SK-N-SH (cell line): ENCODE measurements at regions not wholly inside any gene's neighbourhood (a gene's known extent, or its start where the extent isn't known, plus 50 kb on each side); places are given as distances from the start of the nearest gene placed in this dataset.
A peak's percentile ranks its signal among the peaks of the same experiment; 100 is the strongest.

Experiments
- CTCF ChIA-PET: fragments of 300-600, 350-600 bp; formaldehyde crosslinking; extraction: SDS; loops from one replicate; lab custom pipeline; 2021; lab: Yijun Ruan, JAX
- POLR2A ChIA-PET: fragments of 350-600 bp; sonication (Branson Sonifier 250); formaldehyde crosslinking; extraction: SDS; loops from one replicate; lab custom pipeline; 2020; ENCODE audit warnings: antibody characterized with exemption, inconsistent platforms; lab: Yijun Ruan, JAX
- DNase-seq: peaks from one replicate; pipeline ENCODE4 v3.0.0; 2012
- H2AFZ ChIP-seq: fragments of 200-600 bp; sonication (generic); 2 replicates; pipeline ENCODE4 v1.8.1; 2016; ENCODE audit warnings: antibody characterized with exemption, mild to moderate bottlenecking, low read depth
- H3F3A ChIP-seq: fragments of 200-600 bp; sonication (generic); replicated peaks from 2 replicates; pipeline ENCODE3; 2016; ENCODE audit warnings: antibody characterized with exemption, mild to moderate bottlenecking; ENCODE audit not compliant: insufficient read depth
- H3K27ac ChIP-seq, 2 experiments: fragments of 200-500 bp in 1 of 2; fragments of 200-600 bp in 1 of 2; sonication (Bioruptor generic) in 1 of 2; sonication (generic), shearing (Covaris generic) in 1 of 2; 2 replicates each; pipeline versions ENCODE4 v1.5.1 to v1.6.1; 2014 to 2016; ENCODE audit warnings: low read depth in 2 of 2, inconsistent platforms in 1 of 2, low read length in 1 of 2, mild to moderate bottlenecking in 1 of 2, mixed read lengths in 1 of 2
- H3K27me3 ChIP-seq: fragments of 200-600 bp; sonication (generic), shearing (Covaris generic); 2 replicates; pipeline ENCODE4 v1.6.1; 2016; ENCODE audit warnings: mixed run types; ENCODE audit not compliant: insufficient read depth
- H3K36me3 ChIP-seq, 2 experiments: fragments of 200-500 bp in 1 of 2; fragments of 200-600 bp in 1 of 2; sonication (Bioruptor generic) in 1 of 2; sonication (generic) in 1 of 2; replicated peaks in 1 of 2; 2 replicates each; pipeline versions ENCODE3 to v1.5.1; 2014 to 2016; ENCODE audit warnings: low read length in 1 of 2, mild to moderate bottlenecking in 1 of 2; ENCODE audit not compliant: insufficient read depth in 2 of 2, control insufficient read depth in 1 of 2
- H3K4me1 ChIP-seq, 2 experiments: fragments of 200-500 bp in 1 of 2; fragments of 200-600 bp in 1 of 2; sonication (Bioruptor generic) in 1 of 2; sonication (generic), shearing (Covaris generic) in 1 of 2; 2 replicates each; pipeline versions ENCODE4 v1.5.1 to v1.6.1; 2014 to 2016; ENCODE audit warnings: low read depth in 1 of 2, low read length in 1 of 2, mixed run types in 1 of 2; ENCODE audit not compliant: insufficient read depth in 2 of 2, control insufficient read depth in 1 of 2
- H3K4me2 ChIP-seq: fragments of 200-600 bp; sonication (generic), shearing (Covaris generic); 2 replicates; pipeline ENCODE4 v1.6.1; 2017; ENCODE audit warnings: mixed run types
- H3K4me3 ChIP-seq, 2 experiments: fragments of 200-500 bp in 1 of 2; fragments of 200-600 bp in 1 of 2; sonication (Bioruptor generic) in 1 of 2; sonication (generic), shearing (Covaris generic) in 1 of 2; 2 replicates each; pipeline versions ENCODE4 v1.5.1 to v1.8.1; 2014 to 2016; ENCODE audit warnings: low read depth in 2 of 2, inconsistent platforms in 1 of 2, low read length in 1 of 2, mild to moderate bottlenecking in 1 of 2, mixed read lengths in 1 of 2, moderate library complexity in 1 of 2
- H3K79me2 ChIP-seq: fragments of 200-600 bp; sonication (generic); 2 replicates; pipeline ENCODE4 v1.8.1; 2017; ENCODE audit warnings: mild to moderate bottlenecking; ENCODE audit not compliant: insufficient read depth
- H3K9ac ChIP-seq: fragments of 200-600 bp; sonication (generic); 2 replicates; pipeline ENCODE4 v1.6.1; 2017; ENCODE audit warnings: mixed run types
- H3K9me2 ChIP-seq: fragments of 200-600 bp; sonication (generic); 2 replicates; pipeline ENCODE4 v1.6.1; 2017; ENCODE audit warnings: mixed run types
- H3K9me3 ChIP-seq: fragments of 200-600 bp; sonication (generic); 2 replicates; pipeline ENCODE4 v1.6.1; 2017; ENCODE audit warnings: mixed run types, mild to moderate bottlenecking, moderate library complexity
- H4K20me1 ChIP-seq: fragments of 200-600 bp; sonication (generic); 2 replicates; pipeline ENCODE4 v1.6.1; 2017; ENCODE audit warnings: mild to moderate bottlenecking, mixed run types; ENCODE audit not compliant: insufficient read depth
- CHD2 ChIP-seq: fragments of 150-350 bp; IDR thresholded peaks from 2 replicates; pipeline ENCODE4 v1.6.1; 2018; ENCODE audit warnings: low read length; ENCODE audit not compliant: partially characterized antibody
- ELF1 ChIP-seq: IDR thresholded peaks from 2 replicates; pipeline ENCODE4 v1.4.0; 2012
- EP300 ChIP-seq, 2 experiments: IDR thresholded peaks; 2 replicates each; pipeline versions ENCODE4 v1.4.0 to v1.6.1; 2012; ENCODE audit warnings: borderline replicate concordance in 1 of 2, low read depth in 1 of 2, low read length in 1 of 2
- EZH2phosphoT487 ChIP-seq: fragments of 200-600 bp; sonication (generic); IDR thresholded peaks from 2 replicates; pipeline ENCODE4 v1.6.1; 2017; ENCODE audit warnings: low read depth, mixed run types, mild to moderate bottlenecking, antibody characterized with exemption, moderate library complexity, borderline replicate concordance
- FOSL2 ChIP-seq: IDR thresholded peaks from 2 replicates; pipeline ENCODE4 v1.4.0; 2012; ENCODE audit warnings: low read depth, mild to moderate bottlenecking, moderate library complexity, borderline replicate concordance
- GABPA ChIP-seq: IDR thresholded peaks from 2 replicates; pipeline ENCODE4 v1.4.0; 2012; ENCODE audit warnings: low read depth, mild to moderate bottlenecking
- GATA2 ChIP-seq: sonication (generic); formaldehyde crosslinking; IDR thresholded peaks from 2 replicates; pipeline ENCODE4 v1.5.0; 2020; ENCODE audit warnings: mild to moderate bottlenecking, missing genetic modification reagents
- MEF2A ChIP-seq: IDR thresholded peaks from 2 replicates; pipeline ENCODE4 v1.4.0; 2012; ENCODE audit warnings: low read depth, borderline replicate concordance
- MXI1 ChIP-seq: IDR thresholded peaks from 2 replicates; pipeline ENCODE4 v1.6.1; 2012; ENCODE audit warnings: mild to moderate bottlenecking, low read depth, low read length, improper control_type of control experiment
- NRF1 ChIP-seq: IDR thresholded peaks from 2 replicates; pipeline ENCODE4 v1.6.1; 2012; ENCODE audit warnings: low read depth, mild to moderate bottlenecking, low read length
- RAD21 ChIP-seq: IDR thresholded peaks from 2 replicates; pipeline ENCODE4 v1.6.1; 2012; ENCODE audit warnings: mild to moderate bottlenecking, low read length
- RCOR1 ChIP-seq: fragments of 150-350 bp; IDR thresholded peaks from 2 replicates; pipeline ENCODE4 v1.6.1; 2017; ENCODE audit warnings: antibody characterized with exemption, low read length
- RFX5 ChIP-seq: IDR thresholded peaks from 2 replicates; pipeline ENCODE4 v1.6.1; 2012; ENCODE audit warnings: mild to moderate bottlenecking, improper control_type of control experiment, low read length
- SIN3A ChIP-seq: IDR thresholded peaks from 2 replicates; pipeline ENCODE4 v1.6.1; 2012; ENCODE audit warnings: low read depth, mild to moderate bottlenecking, low read length, moderate library complexity, borderline replicate concordance
- TAF1 ChIP-seq: IDR thresholded peaks from 2 replicates; pipeline ENCODE4 v1.6.1; 2012; ENCODE audit warnings: low read depth, mild to moderate bottlenecking, low read length, moderate library complexity, borderline replicate concordance
- TCF12 ChIP-seq: IDR thresholded peaks from 2 replicates; pipeline ENCODE4 v1.4.0; 2012
- TEAD4 ChIP-seq: IDR thresholded peaks from 2 replicates; pipeline ENCODE4 v1.4.0; 2012; ENCODE audit warnings: mild to moderate bottlenecking, borderline replicate concordance; ENCODE audit not compliant: insufficient read depth
- WGBS: methylation state at CpG from one replicate; pipeline ENCODE4 v1.1.6; 2017; ENCODE audit warnings: low lambda C conversion rate; 5-methylcytosine and 5-hydroxymethylcytosine counted together
- TF ChIP-seq, protein P1 (sequence below): IDR thresholded peaks from 2 replicates; pipeline ENCODE4 v1.4.0; 2012; ENCODE audit warnings: low read depth, borderline replicate concordance
- TF ChIP-seq, protein P2 (sequence below): fragments of 200-600 bp; sonication (generic); IDR thresholded peaks from 2 replicates; pipeline ENCODE4 v1.6.1; 2017; ENCODE audit warnings: antibody characterized with exemption, mild to moderate bottlenecking, moderate library complexity
- TF ChIP-seq, protein P3 (sequence below): fragments of 150-350 bp; IDR thresholded peaks from 2 replicates; pipeline ENCODE4 v1.6.1; 2016; ENCODE audit warnings: mild to moderate bottlenecking, low read depth, low read length
- TF ChIP-seq, protein P4 (sequence below): IDR thresholded peaks from 2 replicates; pipeline ENCODE4 v1.4.0; 2012; ENCODE audit warnings: low read depth

DNA sequence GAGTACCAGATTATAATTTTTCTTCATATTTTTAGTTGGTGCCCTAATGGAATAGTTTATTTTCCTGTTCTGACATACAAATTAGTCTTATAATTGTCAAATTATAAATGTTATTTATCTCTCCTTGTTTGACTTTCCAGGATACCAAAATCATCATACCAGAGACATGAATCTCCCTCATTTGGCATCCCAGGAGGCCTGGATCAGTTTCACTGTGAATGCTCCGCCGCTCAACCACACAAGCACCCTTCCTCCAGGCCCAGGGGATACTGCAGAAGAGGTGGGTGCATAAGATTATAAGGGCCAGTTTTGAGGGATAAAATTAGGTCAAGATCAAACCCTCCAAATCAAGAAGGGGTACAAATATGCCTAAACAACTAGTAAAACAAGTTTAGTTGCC is 1229.3 kb downstream of the CDH12 start:
- no peaks in the 10 kb centered on the region for H3K9me3 ChIP-seq
- H3F3A ChIP-seq, result no peaks in the 10 kb centered on the region
- WGBS, result 31% methylated on average over 2 of the region's 2 CpGs
- H3K4me2 ChIP-seq, result no peak overlapping the region
- H3K79me2 ChIP-seq, result no peaks in the 10 kb centered on the region; the same call in 1 of the 2 replicates
- TF ChIP-seq TCF12 (no peak), SIN3A (no peak), RCOR1 (no peak), TAF1 (no peak), GABPA (no peak)
- TF ChIP-seq, protein P1, sequence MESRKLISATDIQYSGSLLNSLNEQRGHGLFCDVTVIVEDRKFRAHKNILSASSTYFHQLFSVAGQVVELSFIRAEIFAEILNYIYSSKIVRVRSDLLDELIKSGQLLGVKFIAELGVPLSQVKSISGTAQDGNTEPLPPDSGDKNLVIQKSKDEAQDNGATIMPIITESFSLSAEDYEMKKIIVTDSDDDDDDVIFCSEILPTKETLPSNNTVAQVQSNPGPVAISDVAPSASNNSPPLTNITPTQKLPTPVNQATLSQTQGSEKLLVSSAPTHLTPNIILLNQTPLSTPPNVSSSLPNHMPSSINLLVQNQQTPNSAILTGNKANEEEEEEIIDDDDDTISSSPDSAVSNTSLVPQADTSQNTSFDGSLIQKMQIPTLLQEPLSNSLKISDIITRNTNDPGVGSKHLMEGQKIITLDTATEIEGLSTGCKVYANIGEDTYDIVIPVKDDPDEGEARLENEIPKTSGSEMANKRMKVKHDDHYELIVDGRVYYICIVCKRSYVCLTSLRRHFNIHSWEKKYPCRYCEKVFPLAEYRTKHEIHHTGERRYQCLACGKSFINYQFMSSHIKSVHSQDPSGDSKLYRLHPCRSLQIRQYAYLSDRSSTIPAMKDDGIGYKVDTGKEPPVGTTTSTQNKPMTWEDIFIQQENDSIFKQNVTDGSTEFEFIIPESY, result no peak
- TF ChIP-seq, protein P2, sequence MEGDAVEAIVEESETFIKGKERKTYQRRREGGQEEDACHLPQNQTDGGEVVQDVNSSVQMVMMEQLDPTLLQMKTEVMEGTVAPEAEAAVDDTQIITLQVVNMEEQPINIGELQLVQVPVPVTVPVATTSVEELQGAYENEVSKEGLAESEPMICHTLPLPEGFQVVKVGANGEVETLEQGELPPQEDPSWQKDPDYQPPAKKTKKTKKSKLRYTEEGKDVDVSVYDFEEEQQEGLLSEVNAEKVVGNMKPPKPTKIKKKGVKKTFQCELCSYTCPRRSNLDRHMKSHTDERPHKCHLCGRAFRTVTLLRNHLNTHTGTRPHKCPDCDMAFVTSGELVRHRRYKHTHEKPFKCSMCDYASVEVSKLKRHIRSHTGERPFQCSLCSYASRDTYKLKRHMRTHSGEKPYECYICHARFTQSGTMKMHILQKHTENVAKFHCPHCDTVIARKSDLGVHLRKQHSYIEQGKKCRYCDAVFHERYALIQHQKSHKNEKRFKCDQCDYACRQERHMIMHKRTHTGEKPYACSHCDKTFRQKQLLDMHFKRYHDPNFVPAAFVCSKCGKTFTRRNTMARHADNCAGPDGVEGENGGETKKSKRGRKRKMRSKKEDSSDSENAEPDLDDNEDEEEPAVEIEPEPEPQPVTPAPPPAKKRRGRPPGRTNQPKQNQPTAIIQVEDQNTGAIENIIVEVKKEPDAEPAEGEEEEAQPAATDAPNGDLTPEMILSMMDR, result no peak
- TF ChIP-seq, protein P3, sequence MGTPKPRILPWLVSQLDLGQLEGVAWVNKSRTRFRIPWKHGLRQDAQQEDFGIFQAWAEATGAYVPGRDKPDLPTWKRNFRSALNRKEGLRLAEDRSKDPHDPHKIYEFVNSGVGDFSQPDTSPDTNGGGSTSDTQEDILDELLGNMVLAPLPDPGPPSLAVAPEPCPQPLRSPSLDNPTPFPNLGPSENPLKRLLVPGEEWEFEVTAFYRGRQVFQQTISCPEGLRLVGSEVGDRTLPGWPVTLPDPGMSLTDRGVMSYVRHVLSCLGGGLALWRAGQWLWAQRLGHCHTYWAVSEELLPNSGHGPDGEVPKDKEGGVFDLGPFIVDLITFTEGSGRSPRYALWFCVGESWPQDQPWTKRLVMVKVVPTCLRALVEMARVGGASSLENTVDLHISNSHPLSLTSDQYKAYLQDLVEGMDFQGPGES, result no peak
- TF ChIP-seq, all 33 proteins: peak for 0
- Histone ChIP-seq H3K27me3 (no peaks in the 10 kb centered on the region), H3K27ac (no peak overlapping the region), H3K36me3 (no peaks in the 10 kb centered on the region), H3K9me2 (no peaks in the 10 kb centered on the region), H2AFZ (no peak overlapping the region), H3K9ac (no peak overlapping the region), H3K4me3 (no peak overlapping the region), H4K20me1 (no peaks in the 10 kb centered on the region), H3K4me1 (no peaks in the 10 kb centered on the region)
- no peak for DNase-seq
- POLR2A ChIA-PET, result no interaction called here
- CTCF ChIA-PET, result no interaction called here

DNA sequence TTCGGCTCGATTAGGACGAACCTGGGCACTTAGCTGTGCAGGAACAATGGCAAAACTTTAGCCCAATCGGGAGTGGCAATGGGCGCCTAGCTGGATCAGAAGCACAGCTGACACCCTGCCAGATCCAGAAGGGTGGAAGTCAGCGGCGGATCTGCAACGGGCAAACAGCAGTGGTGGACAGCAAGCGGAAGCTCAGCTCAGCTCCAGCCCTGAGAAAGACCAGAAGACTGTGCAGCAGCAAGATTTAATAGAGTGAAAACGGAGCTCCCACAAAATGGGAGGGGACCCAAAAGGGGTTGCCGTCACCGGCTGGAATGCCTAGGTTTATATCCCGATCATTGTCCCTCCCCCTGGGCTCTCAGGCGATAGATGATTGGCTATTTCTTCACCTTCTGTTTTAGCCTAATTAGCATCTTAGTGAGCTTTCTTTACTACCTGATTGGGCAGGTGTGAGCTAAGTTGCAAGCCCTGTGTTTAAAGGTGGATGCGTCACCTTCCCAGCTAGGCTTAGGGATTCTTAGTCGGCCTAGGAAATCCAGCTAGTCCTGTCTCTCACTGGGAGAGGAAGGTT is 1237.9 kb downstream of the CDH12 start:
- peak overlapping the region; percentile 37; the same call in 1 of the 2 replicates for H3K4me2 ChIP-seq
- H3K36me3 ChIP-seq, result no peaks in the 10 kb centered on the region
- H3K9ac ChIP-seq, result no peak overlapping the region
- H3K9me3 ChIP-seq, result no peaks in the 10 kb centered on the region
- no peaks in the 10 kb centered on the region for H4K20me1 ChIP-seq
- H3K27ac ChIP-seq, result no peak overlapping the region
- no peaks in the 10 kb centered on the region for H3F3A ChIP-seq
- H2AFZ ChIP-seq, result no peak overlapping the region
- no peaks in the 10 kb centered on the region; a peak in 1 of 4 replicates for H3K4me1 ChIP-seq
- WGBS, result 40% methylated on average over 14 of the region's 16 CpGs
- H3K4me3 ChIP-seq, result peak overlapping the region; percentile 23 to 35; a peak in 3 of 4 replicates
- no peaks in the 10 kb centered on the region for H3K9me2 ChIP-seq
- no peak for DNase-seq
- H3K79me2 ChIP-seq, result no peaks in the 10 kb centered on the region
- POLR2A ChIA-PET, result no interaction called here
- H3K27me3 ChIP-seq, result no peaks in the 10 kb centered on the region; the same call in 1 of the 2 replicates
- CTCF ChIA-PET, result no interaction called here
- TF ChIP-seq GABPA (no peak), EP300 (IDR thresholded peaks at IDR 0.05; ENCODE audit: borderline replicate concordance in 1 of 2, low read depth in 1 of 2, low read length in 1 of 2) (no peak), RAD21 (no peak), EZH2phosphoT487 (no peak), GATA2 (CRISPR knock-in tag) (no peak), MEF2A (no peak), RFX5 (no peak), NRF1 (no peak), CHD2 (no peak), TCF12 (no peak), RCOR1 (no peak), TEAD4 (no peak), MXI1 (no peak), ELF1 (no peak), FOSL2 (no peak)
- TF ChIP-seq, protein P4, sequence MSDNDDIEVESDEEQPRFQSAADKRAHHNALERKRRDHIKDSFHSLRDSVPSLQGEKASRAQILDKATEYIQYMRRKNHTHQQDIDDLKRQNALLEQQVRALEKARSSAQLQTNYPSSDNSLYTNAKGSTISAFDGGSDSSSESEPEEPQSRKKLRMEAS, result no peak
- TF ChIP-seq, protein P2, result no peak
